Right kidney (tissue), 1 donor: ENCODE measurements at regions not wholly inside any gene's neighbourhood (a gene's known extent, or its start where the extent isn't known, plus 50 kb on each side); places are given as distances from the start of the nearest gene placed in this dataset.

ENCODE experiments used
- DNase-seq: peaks from one replicate; pipeline ENCODE4 v3.0.0-alpha.2; 2016

DNA sequence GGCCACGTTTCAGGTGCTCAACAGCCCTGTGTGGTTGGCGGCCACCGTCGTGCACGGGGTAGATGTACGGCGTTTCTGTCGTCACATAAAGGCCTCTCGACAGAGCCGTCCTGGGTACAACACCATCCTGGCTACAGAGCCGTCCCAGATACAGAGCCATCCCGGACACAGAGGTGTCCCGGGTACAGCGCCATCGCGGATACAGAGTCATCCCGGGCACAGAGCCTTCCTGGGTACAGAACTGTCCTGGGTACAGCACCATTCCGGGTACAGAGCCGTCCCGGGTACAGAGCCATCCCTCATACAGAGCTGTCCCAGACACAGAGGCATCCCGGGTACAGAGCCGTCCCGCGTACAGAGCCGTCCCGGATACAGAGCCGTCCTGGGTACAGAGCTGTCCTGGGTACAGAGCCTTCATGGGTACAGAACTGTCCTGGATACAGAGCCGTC lies 222.7 kb upstream of the SOX1 start:
- no peak for DNase-seq

DNA sequence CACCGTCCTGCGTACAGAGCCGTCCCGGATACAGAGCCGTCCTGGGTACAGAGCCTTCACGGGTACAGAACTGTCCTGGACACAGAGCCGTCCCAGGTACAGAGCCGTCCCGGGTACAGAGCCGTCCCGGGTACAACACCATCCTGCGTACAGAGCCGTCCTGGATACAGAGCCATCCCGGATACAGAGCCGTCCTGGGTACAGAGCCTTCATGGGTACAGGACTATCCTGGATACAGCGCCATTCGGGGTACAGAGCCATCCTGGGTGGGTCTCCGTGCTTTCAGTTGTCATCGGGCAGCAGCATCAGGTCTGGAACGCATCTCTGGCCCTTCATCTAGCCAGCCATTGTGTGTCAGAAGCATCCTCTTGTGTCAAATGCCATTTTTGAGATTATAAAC lies 222.3 kb upstream of the SOX1 start:
- no peak for DNase-seq

DNA sequence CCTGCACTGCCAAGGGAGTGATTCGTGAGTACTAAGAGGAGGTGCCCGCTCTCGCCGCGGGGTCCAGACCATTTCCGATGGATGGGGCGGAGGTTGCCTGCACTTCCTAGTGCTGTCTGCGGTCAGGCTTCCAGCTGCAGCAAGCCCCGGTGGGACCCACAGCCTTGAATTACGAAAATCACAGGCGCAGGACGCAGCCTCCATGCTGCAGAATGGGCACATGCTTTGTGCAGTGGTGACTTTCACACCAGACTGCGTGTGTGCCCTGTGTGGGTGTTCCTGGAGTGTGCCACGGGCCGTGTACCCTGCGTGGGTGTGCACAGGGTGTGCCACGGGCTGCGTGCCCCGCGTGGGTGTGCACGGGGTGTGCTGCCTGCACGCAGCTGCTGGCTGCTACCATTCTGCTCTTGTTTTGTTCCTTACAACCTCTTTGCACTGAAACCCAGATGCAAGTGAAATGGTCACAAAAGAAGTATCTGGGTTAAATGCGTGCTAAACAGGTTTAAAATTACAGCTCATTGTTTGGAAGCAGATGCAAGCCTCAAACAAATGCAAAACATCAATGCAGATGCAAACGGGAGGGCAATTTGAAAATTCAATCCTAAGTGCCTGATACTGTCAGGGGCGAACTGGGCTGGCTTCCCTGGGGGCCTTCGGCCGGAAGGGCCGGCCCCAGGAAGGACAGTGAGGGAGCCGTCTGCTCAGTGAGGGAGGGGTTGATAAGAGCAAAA lies 221.2 kb upstream of the SOX1 start:
- DNase-seq = no peak

DNA sequence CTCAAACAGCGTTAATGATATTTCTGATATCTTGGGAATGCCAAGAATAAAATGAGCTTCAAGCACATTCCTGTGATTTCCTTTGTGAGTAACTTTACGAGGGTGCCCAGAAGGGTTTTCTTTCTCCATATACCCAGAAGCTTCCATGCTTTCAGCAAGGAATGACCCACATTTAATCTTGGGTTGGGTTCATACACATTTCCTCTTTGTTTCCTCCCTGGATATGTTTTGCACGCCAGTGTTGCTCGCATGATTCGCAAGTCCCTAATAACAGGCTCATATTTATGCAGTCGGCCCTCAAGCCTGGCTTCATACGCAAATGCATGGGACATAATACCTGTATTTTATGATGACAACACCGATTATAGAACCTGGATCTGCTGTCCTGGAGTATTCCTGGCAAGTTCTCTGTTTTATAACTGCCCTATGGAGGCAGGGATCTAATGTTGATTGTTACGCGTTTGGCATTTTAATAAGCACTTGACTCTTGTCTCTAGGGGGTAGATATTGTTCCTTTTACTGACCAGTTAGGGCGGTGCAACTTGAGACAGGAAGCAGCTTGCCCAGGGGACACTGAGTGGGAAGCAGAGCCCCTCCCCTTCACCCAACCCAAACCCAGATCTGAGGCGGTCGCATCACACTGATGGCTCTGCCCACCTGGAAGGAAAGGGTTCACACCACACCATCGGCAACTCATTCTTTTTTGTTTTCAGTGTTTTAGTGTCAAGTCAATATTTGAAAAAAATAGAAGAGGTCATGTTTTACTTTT lies 220.4 kb upstream of the SOX1 start:
- DNase-seq = no peak

DNA sequence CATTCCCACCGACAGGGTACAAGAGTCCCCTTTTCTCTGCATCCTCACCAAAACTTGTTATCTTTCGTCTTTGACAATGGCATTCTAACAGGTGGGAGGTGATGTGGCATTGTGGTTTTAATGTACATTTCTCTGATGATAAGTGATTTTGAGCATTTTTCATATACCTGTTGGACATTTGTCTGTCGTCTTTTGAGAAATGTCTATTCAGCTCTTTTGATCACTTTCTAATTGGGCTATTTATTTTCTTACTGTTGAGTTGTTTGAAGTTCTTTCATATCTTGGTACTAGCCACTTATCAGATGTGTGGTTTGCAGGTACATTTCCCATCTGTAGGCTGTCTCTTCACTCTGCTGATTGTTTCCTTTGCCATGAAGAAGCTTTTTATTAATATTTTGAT lies 219.0 kb upstream of the SOX1 start:
- no peak for DNase-seq

DNA sequence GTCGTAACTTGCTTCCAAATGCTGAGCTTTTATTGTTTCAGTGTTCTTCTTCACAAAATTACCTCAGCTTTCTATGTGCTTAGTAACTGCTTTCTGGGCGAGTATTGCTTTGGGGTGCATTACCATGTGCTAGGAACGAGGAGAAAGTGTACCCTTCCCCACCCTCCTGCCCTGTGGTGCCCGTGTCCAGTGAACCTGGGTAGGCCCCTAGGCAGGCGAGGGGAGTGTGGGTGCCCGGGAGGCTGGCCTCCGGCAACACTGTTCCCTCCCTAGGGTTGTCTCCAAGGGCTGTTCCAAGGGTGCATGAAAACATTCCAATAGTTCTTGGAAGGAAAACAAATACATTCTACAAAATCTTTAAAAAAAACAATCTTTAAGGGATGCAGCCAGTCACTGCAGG lies 216.5 kb upstream of the SOX1 start:
- DNase-seq = no peak

DNA sequence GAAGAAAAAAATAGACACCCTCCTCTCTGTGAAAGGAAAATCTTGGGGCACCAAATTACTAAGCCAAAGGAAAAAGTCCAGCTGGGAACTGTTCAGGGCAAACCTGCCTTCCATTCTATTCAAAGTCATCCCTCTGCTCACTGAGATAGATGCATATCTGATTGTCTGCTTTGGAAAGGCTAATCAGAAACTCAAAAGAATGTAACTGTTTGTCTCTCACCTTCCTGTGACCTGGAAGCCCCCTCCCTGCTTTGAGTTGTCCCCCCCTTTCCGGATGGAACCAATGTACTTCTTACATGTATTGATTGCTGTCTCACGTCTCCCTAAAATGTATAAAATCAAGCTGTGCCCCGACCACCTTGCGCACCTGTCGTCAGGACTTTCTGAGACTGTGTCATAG lies 216.0 kb upstream of the SOX1 start:
- DNase-seq = no peak

DNA sequence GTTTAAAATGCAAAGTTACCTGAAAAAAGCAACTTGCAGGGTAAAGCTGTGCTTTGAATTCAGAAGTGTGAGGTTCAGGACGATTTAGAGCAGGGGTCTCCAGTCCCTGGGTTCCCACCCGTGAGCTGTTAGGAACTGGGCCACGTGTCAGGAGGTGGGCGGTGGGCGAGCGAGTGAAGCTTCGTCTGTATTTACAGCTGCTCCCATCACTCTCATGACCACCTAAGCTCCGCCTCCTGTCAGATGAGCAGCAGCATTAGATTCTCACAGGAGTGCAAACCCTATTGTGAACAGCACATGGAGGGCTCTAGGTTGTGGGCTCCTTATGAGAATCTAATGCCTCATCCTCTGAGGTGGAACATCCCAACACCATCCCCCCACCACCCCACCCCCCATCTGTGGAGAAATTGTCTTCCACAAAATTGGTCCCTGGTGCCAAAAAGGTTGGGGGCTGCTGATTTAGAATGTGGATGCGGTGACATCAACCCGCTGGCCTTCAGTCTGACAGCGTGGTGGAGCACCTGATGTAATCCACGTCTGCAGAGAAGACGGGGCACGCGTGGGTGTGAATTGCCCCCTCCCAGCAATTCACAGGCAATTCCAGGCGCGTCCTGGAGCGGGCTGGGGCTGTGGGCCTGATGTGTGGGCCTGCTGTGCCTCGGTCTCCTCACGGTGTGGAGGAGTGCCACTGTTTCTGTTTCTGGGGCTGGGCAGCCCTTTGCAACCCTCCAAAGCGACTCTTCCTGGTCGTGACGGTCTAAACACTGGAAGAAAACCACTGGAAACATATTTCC lies 214.0 kb upstream of the SOX1 start:
- DNase-seq = no peak

DNA sequence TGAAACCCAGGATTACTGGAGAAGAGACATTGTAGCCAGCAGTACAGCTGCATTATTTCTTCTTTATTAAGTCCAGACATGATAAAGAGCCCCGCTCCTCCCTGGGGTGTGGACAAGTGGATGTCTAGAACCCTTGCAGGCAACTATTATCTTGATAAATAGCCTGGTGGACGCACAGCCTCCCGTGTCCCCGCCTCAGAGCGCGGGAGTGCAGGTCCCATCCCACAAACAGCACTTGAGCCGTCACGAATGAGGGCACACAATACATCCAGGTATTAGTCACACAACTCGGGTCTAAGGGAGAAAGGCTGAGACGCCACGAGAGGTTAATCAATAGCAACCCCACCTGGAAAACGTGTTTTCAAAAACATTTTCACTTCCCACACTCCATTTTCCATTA lies 213.2 kb upstream of the SOX1 start:
- DNase-seq = peak; percentile 47

DNA sequence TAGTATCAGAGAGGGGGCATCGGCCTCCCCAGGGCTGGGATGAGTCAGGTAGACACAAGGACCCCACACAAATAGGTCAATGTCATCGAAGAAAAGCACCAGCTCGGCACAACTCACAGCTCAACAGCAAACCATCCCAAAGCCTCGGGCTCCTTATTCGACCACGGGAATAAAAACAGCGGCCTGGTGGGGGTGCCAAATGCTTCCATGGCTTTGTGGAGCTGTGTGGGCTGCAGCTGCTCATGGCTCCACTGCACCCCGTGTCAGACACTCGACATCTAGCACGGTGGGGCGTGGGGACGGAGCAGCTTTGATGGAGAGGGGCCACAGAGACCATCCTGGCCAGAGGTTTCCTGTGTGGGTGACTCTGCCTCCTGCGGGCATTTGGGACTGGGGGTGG lies 212.5 kb upstream of the SOX1 start:
- DNase-seq = no peak

DNA sequence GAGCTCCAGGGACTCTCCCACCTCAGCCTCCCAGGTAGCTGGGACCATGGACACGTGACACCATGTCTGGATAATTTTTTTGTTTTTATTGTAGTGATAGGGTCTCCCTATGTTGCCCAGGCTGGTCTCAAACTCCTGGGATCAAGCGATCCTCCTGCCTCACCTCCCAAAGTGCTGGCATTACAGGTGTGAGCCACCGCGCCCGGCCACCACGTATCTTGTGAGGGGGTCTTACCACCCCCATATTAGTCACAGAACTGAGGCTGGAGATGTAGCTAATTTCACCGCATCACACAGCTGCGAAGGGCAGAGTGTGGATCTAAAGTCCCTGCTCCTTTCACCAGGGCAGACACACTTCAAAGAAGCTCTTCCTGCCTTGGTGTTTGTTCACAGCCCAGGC lies 211.8 kb upstream of the SOX1 start:
- no peak for DNase-seq

DNA sequence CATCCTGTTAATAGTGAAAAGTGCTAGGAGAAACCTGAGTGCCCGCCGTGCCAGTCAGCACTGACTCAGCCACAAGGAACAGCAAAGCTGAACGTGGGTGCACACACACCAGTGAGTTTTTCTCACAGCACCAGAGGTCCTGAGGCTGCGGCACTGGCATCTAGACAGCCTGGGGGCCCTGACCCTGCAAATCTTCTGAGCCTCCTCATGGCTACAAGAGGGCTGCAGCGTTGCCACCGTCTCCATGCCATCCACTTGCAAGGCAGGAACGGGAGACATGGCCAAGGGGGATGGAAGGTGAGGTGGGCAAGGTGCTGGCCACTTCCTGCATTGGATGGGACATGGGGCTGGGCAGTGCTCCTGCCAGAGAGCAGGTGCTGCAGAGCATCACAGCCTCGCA lies 211.2 kb upstream of the SOX1 start:
- no peak for DNase-seq

DNA sequence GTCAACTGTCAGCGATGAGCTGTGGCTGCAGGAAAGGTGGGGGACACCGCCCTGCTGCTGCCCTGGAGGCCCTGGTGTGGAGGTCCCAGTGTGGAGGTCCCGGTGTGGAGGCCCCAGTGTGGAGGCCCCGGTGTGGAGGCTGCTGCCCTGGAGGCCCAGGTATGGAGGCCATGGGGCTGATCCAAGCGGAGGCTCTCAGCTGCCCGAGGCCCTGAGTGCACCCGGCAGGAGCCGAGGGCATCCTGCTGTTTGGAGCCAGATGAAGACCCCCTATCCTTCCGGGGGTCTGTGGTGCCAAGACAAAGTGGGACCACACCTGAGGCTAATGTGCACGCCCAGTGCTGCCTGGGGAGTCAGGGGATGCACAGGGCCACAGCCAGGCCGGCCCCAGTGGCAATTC lies 210.4 kb upstream of the SOX1 start:
- no peak for DNase-seq

DNA sequence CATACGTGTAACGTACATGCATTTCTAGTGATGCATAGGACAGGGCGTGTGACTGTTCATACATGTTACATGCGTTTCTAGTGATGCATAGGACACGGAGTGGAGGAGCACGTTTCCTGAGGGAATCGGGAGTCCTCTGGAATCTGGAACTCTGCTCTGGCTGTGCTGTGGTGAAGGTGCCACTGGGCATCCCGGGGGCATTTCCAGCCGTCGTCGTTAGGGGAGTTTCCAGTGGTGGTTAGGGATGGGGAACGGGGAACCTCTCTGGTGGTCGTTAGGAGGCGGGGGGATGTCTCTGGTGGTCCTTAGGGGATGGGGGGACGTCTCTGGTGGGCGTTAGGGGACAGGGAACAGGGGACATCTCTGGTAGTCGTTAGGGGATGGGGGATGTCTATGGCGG lies 209.6 kb upstream of the SOX1 start:
- DNase-seq = no peak

DNA sequence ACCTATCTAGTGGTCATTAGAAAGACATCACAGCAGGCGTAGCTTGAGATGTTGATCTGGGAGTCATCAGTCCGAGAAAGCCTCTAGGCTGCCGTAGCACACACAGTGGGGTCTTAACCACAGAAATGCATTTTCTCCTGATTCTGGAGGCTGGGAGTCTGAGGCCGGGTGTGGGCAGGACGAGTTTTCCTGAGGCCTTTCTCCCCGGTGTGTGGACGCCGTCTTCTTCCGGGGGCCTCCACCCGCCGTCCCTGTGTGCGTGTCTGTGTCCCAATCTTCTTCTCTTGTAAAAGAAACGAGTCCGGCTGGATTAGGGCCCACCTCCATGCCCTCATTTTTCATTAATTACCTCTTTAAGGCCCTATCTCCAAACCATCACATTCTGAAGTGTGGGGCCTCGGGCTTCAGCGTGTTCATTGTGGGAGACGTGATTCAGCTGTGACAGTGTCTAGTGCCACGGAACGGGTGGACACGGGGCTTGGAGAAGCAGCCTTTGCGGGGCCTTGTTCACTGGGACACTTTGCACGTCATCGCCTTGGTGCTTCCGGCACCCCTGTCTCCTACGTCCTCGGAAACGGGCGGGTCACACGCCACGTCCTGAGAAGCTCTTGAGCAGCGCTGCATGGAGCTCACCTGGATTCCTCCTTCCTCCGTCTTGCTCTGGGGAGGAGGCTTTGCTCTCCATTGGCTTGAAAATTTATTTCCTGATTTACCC lies 208.9 kb upstream of the SOX1 start:
- no peak for DNase-seq

DNA sequence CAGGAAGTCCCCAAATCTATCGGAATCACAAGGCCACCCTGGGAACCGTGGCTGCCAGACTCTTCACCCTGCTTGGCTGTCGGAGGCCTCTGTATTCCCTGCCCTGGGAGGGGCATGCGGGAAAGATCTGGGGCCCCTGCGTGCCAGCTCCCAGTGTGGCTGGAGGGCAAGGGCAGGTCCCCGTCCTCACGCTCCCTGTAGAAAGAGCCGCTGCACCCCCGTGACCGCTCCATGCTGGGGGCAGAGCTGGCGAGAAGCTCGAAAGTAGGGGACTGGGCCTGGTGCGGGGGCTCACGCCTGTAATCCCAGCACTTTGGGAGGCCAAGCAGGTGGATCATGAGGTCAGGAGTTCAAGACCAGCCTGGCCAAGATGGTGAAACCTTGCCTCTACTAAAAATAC lies 208.4 kb upstream of the SOX1 start:
- DNase-seq = no peak

DNA sequence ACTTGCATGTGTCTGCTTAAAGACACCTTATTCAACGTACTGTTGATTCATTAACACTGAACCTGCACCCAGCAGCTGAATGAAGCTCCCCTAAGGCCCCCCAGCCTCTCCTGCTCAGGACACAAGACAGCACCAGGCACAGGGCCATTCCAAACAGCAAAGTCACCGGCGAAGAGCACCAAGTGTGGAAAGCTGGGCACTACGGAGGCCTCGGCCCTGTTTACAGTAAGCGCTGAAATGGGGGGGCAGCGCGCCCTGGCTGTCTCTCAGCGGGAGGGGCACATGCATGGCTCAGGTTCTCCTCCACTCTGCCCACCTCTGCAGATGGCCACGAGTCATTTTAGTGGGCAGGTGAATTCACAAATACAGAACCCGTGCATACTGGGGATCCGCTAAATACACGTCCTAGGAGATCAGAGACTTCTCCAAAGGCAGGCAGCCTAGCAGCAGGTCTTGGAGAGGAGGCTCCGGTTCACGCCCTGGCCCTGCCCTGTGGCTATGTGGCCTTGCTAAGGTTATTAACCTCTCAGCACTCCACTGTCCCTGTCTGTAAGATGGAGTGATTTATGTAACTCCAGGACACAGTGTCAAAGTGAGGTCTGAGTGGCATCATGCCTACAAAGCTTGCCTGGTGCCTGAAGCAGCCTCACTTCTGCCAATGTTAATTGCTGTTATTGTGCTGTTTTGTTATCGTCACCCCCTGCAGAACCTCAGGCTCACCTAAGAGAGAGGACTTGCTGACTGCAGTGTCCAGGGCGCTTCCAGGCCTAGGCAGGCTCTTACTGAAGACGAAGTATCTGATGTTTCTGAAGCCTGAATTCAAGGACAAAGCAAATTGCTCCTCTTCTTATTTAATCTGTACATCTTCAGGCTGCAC lies 207.4 kb upstream of the SOX1 start:
- DNase-seq = no peak

DNA sequence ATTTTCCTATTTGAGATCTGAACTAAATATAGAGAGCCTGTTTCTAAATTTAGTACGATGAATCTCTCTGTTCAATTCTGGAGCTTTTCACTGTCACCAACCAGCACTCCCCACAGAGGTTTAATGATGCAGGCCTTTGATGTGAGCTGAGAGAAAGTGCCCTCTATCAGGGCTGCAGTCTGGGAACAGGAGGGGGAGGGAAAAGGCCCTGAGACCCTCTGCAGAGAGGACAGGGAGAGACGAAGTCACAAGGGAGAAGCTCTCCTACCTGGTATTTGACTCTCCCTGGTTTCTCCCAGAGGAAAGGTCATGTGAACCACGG lies 206.8 kb upstream of the SOX1 start:
- DNase-seq = no peak

DNA sequence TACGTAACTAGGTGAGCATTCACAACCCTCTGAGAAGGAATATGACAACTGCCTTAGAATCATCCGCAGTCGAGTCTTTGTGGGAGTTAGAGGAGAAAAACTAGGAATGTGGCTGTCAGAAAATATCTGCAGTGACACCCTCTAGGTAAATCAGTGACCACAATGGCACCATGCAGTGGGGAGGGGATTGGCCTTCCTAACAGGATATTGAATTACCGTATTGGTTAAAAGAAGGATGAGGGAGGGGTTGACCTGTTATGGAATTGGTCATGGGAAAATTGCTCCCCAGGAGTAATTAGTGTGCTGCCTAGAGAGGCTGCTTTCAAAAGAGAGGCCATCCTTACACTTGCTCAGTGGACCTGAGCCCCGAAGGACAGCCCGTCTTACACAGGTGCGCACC lies 205.6 kb upstream of the SOX1 start:
- DNase-seq = no peak

DNA sequence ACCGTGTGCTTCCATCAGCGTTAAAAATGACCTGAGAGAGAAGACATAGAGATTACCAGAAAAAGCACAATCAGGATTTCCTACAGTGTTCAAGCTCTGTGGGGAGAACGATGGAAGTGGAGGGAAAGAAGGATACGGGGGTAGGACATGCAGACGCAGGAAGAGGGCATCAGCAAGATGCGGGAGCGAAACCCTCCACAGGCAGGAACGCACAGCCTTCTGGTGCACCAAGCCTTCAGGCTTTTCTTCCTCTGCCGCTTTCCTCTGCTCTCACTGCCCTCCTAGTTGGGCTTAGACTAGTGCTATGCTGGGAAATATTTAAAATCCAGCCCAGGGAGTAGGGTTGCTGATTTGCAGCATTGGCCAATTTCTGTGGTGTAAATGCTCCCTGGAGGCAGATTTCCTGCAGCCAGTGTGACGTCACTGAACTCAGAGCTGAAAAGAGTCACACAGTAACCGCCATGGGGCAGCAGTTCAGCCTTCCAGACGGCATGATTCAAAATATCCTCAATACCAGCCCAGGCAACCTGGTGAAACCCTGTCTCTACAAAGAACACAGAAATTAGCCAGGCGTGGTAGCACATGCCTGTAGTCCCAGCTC lies 205.1 kb upstream of the SOX1 start:
- no peak for DNase-seq
